Sigmoid colon (tissue), 3 donors: ENCODE measurements at regions not wholly inside any gene's neighbourhood (a gene's known extent, or its start where the extent isn't known, plus 50 kb on each side); places are given as distances from the start of the nearest gene placed in this dataset.

Experiments used
- CTCF ChIP-seq, 4 experiments: fragments of 450-650 bp in 3 of 4; fragments of 200-600 bp in 1 of 4; IDR thresholded peaks; one replicate each; pipeline ENCODE4 v1.5.1; 2016 to 2019; ENCODE audit warnings: antibody characterized with exemption in 4 of 4, mild to moderate bottlenecking in 3 of 4, moderate library complexity in 2 of 4
- POLR2A ChIP-seq, 2 donors: fragments of 450-650 bp; IDR thresholded peaks; one replicate each; pipeline ENCODE4 v1.6.1; 2016; ENCODE audit warnings: antibody characterized with exemption in 2 of 2, mild to moderate bottlenecking in 2 of 2, moderate library complexity in 2 of 2

GRCh38 chr12:46921048-46921763, 95.4 kb upstream of the SLC38A4 start:
- TF ChIP-seq POLR2A (IDR thresholded peaks at IDR 0.05) (no peak), CTCF (IDR thresholded peaks at IDR 0.05) (no peak)
